ENCODE measurements at regions not wholly inside any gene's neighbourhood (a gene's known extent, or its start where the extent isn't known, plus 50 kb on each side); places are given as distances from the start of the nearest gene placed in this dataset.

DNA sequence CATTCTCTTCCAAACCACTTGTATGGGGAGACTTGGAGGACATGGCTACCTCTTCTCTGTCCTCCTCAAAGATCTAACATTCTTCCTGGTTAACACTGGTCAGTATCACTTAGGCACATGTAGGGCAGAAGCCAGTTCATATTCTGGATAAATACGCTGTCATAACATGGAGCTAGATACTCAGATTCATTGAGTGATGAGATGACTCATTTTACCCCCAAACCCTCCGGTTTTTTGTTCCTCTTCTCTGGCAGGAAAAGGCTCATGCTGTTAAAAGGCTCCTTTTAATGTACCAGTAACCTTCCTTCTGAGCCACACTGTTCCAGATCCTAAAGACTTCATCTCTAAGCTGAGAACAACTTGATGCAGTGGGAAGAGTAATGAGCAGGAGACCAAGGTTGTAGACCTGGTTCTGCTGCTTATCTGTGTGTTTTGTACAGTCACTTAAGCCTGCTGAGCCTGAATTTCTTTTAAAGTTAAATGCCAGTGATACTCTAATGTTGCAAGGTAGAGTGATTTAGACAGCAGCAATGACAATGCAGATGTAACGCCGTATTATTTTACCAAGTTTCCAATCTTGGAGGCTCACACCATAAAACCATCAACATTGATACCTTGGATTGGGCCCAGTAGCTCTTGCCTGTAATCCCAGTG is 57.3 kb upstream of the ELK3 start:
- WGBS = 86% methylated on average over 4 of the region's 4 CpGs

GRCh38 chr12:96140174-96140573 is 54.0 kb upstream of the ELK3 start:
- no peaks in the 10 kb centered on the region for H3K27me3 ChIP-seq (ENCODE audit: control insufficient read depth in 4 of 4, insufficient read depth in 4 of 4, low read length in 3 of 4)
- no peaks in the 10 kb centered on the region for H3K36me3 ChIP-seq (ENCODE audit: control insufficient read depth in 4 of 4, insufficient read depth in 3 of 4, low read depth in 1 of 4, low read length in 3 of 4)
- DNase-seq (ENCODE audit: low spot score) = no peak
- TF ChIP-seq TAF1 (conservative IDR thresholded peaks at IDR 0.05) (no peak), HNF4A (conservative IDR thresholded peaks at IDR 0.05) (no peak), RAD21 (IDR thresholded peaks at IDR 0.05) (no peak), FOXA1 (IDR thresholded peaks at IDR 0.05) (no peak), HNF4G (IDR thresholded peaks at IDR 0.05) (no peak), JUND (IDR thresholded peaks at IDR 0.05) (no peak), SP1 (IDR thresholded peaks at IDR 0.05) (no peak)
- TF ChIP-seq, protein P1, sequence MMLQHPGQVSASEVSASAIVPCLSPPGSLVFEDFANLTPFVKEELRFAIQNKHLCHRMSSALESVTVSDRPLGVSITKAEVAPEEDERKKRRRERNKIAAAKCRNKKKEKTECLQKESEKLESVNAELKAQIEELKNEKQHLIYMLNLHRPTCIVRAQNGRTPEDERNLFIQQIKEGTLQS (IDR thresholded peaks at IDR 0.05) = no peak
- no peak overlapping the region for H3K4me3 ChIP-seq (ENCODE audit: low read depth in 1 of 3, low read length in 3 of 3)
- H3K9ac ChIP-seq (ENCODE audit: low read depth in 1 of 2, low read length in 2 of 2) = no peak overlapping the region
- WGBS = 80% methylated on average over 2 of the region's 2 CpGs
- H3K9me3 ChIP-seq (ENCODE audit: control insufficient read depth in 4 of 4, low read length in 3 of 4) = no peaks in the 10 kb centered on the region
- H3K27ac ChIP-seq (ENCODE audit: low read depth in 1 of 2, low read length in 2 of 2) = no peak overlapping the region
- H3K4me1 ChIP-seq (ENCODE audit: control insufficient read depth in 4 of 4, insufficient read depth in 4 of 4, low read length in 3 of 4) = peaks cover 0 to 3% (median 0%) of the 10 kb centered on the region in 4 donors

More for the DNA sequence above, 57.3 kb upstream of the ELK3 start:
- Histone ChIP-seq H3K27me3 (ENCODE audit: control insufficient read depth in 4 of 4, insufficient read depth in 4 of 4, low read length in 3 of 4) (no peaks in the 10 kb centered on the region), H3K36me3 (ENCODE audit: control insufficient read depth in 4 of 4, insufficient read depth in 3 of 4, low read depth in 1 of 4, low read length in 3 of 4) (no peaks in the 10 kb centered on the region), H3K9ac (ENCODE audit: low read depth in 1 of 2, low read length in 2 of 2) (no peak overlapping the region), H3K4me1 (ENCODE audit: control insufficient read depth in 4 of 4, insufficient read depth in 4 of 4, low read length in 3 of 4) (no peaks in the 10 kb centered on the region), H3K27ac (ENCODE audit: low read depth in 1 of 2, low read length in 2 of 2) (no peak overlapping the region), H3K4me3 (ENCODE audit: low read depth in 1 of 3, low read length in 3 of 3) (no peak overlapping the region), H3K9me3 (ENCODE audit: control insufficient read depth in 4 of 4, low read length in 3 of 4) (no peaks in the 10 kb centered on the region)
- no peak for DNase-seq (ENCODE audit: low spot score)
- no peak for TF ChIP-seq RAD21 (IDR thresholded peaks at IDR 0.05)
- no peak for TF ChIP-seq JUND (IDR thresholded peaks at IDR 0.05)
- TF ChIP-seq FOXA2 (IDR thresholded peaks at IDR 0.05) = no peak
- TF ChIP-seq YY1 (IDR thresholded peaks at IDR 0.05) = no peak
- no peak for TF ChIP-seq HNF4G (IDR thresholded peaks at IDR 0.05)
- TF ChIP-seq, protein P2, sequence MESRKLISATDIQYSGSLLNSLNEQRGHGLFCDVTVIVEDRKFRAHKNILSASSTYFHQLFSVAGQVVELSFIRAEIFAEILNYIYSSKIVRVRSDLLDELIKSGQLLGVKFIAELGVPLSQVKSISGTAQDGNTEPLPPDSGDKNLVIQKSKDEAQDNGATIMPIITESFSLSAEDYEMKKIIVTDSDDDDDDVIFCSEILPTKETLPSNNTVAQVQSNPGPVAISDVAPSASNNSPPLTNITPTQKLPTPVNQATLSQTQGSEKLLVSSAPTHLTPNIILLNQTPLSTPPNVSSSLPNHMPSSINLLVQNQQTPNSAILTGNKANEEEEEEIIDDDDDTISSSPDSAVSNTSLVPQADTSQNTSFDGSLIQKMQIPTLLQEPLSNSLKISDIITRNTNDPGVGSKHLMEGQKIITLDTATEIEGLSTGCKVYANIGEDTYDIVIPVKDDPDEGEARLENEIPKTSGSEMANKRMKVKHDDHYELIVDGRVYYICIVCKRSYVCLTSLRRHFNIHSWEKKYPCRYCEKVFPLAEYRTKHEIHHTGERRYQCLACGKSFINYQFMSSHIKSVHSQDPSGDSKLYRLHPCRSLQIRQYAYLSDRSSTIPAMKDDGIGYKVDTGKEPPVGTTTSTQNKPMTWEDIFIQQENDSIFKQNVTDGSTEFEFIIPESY (IDR thresholded peaks at IDR 0.05) = no peak
- TF ChIP-seq, protein P3, sequence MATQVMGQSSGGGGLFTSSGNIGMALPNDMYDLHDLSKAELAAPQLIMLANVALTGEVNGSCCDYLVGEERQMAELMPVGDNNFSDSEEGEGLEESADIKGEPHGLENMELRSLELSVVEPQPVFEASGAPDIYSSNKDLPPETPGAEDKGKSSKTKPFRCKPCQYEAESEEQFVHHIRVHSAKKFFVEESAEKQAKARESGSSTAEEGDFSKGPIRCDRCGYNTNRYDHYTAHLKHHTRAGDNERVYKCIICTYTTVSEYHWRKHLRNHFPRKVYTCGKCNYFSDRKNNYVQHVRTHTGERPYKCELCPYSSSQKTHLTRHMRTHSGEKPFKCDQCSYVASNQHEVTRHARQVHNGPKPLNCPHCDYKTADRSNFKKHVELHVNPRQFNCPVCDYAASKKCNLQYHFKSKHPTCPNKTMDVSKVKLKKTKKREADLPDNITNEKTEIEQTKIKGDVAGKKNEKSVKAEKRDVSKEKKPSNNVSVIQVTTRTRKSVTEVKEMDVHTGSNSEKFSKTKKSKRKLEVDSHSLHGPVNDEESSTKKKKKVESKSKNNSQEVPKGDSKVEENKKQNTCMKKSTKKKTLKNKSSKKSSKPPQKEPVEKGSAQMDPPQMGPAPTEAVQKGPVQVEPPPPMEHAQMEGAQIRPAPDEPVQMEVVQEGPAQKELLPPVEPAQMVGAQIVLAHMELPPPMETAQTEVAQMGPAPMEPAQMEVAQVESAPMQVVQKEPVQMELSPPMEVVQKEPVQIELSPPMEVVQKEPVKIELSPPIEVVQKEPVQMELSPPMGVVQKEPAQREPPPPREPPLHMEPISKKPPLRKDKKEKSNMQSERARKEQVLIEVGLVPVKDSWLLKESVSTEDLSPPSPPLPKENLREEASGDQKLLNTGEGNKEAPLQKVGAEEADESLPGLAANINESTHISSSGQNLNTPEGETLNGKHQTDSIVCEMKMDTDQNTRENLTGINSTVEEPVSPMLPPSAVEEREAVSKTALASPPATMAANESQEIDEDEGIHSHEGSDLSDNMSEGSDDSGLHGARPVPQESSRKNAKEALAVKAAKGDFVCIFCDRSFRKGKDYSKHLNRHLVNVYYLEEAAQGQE (IDR thresholded peaks at IDR 0.05) = no peak
- TF ChIP-seq SP1 (IDR thresholded peaks at IDR 0.05) = no peak
